Gastrocnemius medialis (tissue), 4 donors: ENCODE measurements at regions not wholly inside any gene's neighbourhood (a gene's known extent, or its start where the extent isn't known, plus 50 kb on each side); places are given as distances from the start of the nearest gene placed in this dataset.

ENCODE experiments used
- ATAC-seq, 2 donors: fragments of 150-250 bp; one replicate each; pipeline ENCODE4 v1.9.1; 2016
- DNase-seq, 2 donors: peaks; one replicate each; pipeline ENCODE4 v3.0.0-alpha.2; 2019
- H3K27ac ChIP-seq, 4 donors: fragments of 200-600 bp; sonication (generic); 1 replicate in 1 of 4; 2 replicates in 3 of 4; pipeline ENCODE4 v1.5.1; 2016 to 2018; ENCODE audit warnings: mild to moderate bottlenecking in 2 of 4, moderate library complexity in 1 of 4
- H3K27me3 ChIP-seq, 3 donors: fragments of 200-600 bp; sonication (generic) in 2 of 3; 1 replicate in 1 of 3; 2 replicates in 2 of 3; pipeline versions ENCODE4 v1.5.1 to v1.6.0; 2016 to 2019; ENCODE audit warnings: mild to moderate bottlenecking in 1 of 3, moderate library complexity in 1 of 3
- H3K36me3 ChIP-seq, 2 donors: fragments of 200-600 bp; sonication (generic) in 1 of 2; one replicate each; pipeline ENCODE4 v1.5.1; 2017 to 2018
- H3K4me1 ChIP-seq, 2 donors: fragments of 200-600 bp; sonication (generic) in 1 of 2; one replicate each; pipeline ENCODE4 v1.5.1; 2016 to 2017; ENCODE audit warnings: mild to moderate bottlenecking in 2 of 2
- H3K4me3 ChIP-seq, 4 donors: fragments of 200-600 bp; sonication (generic) in 3 of 4; 1 replicate in 1 of 4; 2 replicates in 3 of 4; pipeline ENCODE4 v1.5.1; 2016 to 2019; ENCODE audit warnings: mild to moderate bottlenecking in 2 of 4
- H3K9me3 ChIP-seq, 3 donors: fragments of 200-600 bp; sonication (generic) in 2 of 3; 1 replicate in 1 of 3; 2 replicates in 2 of 3; pipeline ENCODE4 v1.5.1; 2016 to 2019
- CTCF ChIP-seq, 5 experiments: fragments of 450-650 bp in 3 of 5; fragments of 200-600 bp in 2 of 5; sonication (generic) in 2 of 5; IDR thresholded peaks in 4 of 5; conservative IDR thresholded peaks in 1 of 5; 1 replicate in 4 of 5; 2 replicates in 1 of 5; pipeline ENCODE4 v1.5.1; 2016 to 2019; ENCODE audit warnings: antibody characterized with exemption in 5 of 5, mild to moderate bottlenecking in 3 of 5, moderate library complexity in 3 of 5
- POLR2A ChIP-seq, 2 donors: fragments of 450-650 bp; IDR thresholded peaks; one replicate each; pipeline ENCODE4 v1.6.1; 2017; ENCODE audit warnings: antibody characterized with exemption in 2 of 2, mild to moderate bottlenecking in 2 of 2, moderate library complexity in 2 of 2
- in situ Hi-C, 4 donors: fragments of 200-750 bp; cut with MboI; loops; one replicate each; pipeline versions ENCODE4 v1.15.0 to v1.8.0; 2017; ENCODE audit warnings: low sequenced_read_pairs in 4 of 4
- intact Hi-C: fragments of 100-400 bp; cut with DNase I; formaldehyde crosslinking; loops from one replicate; pipeline ENCODE4 v1.15.1; 2023; ENCODE audit warnings: low total_unique reads

GRCh38 chr9:31730398-31730797 lies 654.0 kb upstream of the ACO1 start:
- Histone ChIP-seq H3K4me1 (no peaks in the 10 kb centered on the region), H3K27ac (no peak overlapping the region), H3K4me3 (no peak overlapping the region), H3K27me3 (no peaks in the 10 kb centered on the region), H3K9me3 (no peaks in the 10 kb centered on the region), H3K36me3 (no peaks in the 10 kb centered on the region)
- in situ Hi-C loops = no loop called here
- TF ChIP-seq CTCF (IDR thresholded peaks at IDR 0.05 in 4 of 5, conservative IDR thresholded peaks at IDR 0.05 in 1 of 5) (no peak), POLR2A (IDR thresholded peaks at IDR 0.05) (no peak)
- no peak for ATAC-seq
- intact Hi-C loops = no loop called here
- DNase-seq = no peak

- no peak for ATAC-seq
- DNase-seq = no peak
- no peak for TF ChIP-seq POLR2A (IDR thresholded peaks at IDR 0.05)
- TF ChIP-seq CTCF (IDR thresholded peaks at IDR 0.05 in 4 of 5, conservative IDR thresholded peaks at IDR 0.05 in 1 of 5) = no peak
- Histone ChIP-seq H3K4me1 (no peaks in the 10 kb centered on the region), H3K27ac (no peak overlapping the region), H3K9me3 (no peaks in the 10 kb centered on the region), H3K27me3 (no peaks in the 10 kb centered on the region), H3K36me3 (no peaks in the 10 kb centered on the region), H3K4me3 (no peak overlapping the region)
- intact Hi-C loops = no loop called here
- in situ Hi-C loops = no loop called here
Observed at GRCh38 chr9:31733166-31733565, 651.3 kb upstream of the ACO1 start.

GRCh38 chr9:31736581-31737179 lies 647.8 kb upstream of the ACO1 start:
- intact Hi-C loops = no loop called here
- no peak for ATAC-seq
- no peaks in the 10 kb centered on the region for H3K27me3 ChIP-seq
- H3K4me3 ChIP-seq = no peak overlapping the region
- no peaks in the 10 kb centered on the region for H3K4me1 ChIP-seq
- no peak for TF ChIP-seq POLR2A (IDR thresholded peaks at IDR 0.05)
- TF ChIP-seq CTCF (IDR thresholded peaks at IDR 0.05 in 4 of 5, conservative IDR thresholded peaks at IDR 0.05 in 1 of 5) = no peak
- in situ Hi-C loops = no loop called here
- no peaks in the 10 kb centered on the region for H3K36me3 ChIP-seq
- no peak for DNase-seq
- H3K9me3 ChIP-seq = no peaks in the 10 kb centered on the region
- H3K27ac ChIP-seq = no peak overlapping the region

GRCh38 chr9:31740705-31741104 lies 643.7 kb upstream of the ACO1 start:
- TF ChIP-seq CTCF (IDR thresholded peaks at IDR 0.05 in 4 of 5, conservative IDR thresholded peaks at IDR 0.05 in 1 of 5) (no peak), POLR2A (IDR thresholded peaks at IDR 0.05) (no peak)
- Histone ChIP-seq H3K27ac (no peak overlapping the region), H3K4me1 (no peaks in the 10 kb centered on the region), H3K4me3 (no peak overlapping the region), H3K36me3 (no peaks in the 10 kb centered on the region), H3K9me3 (no peaks in the 10 kb centered on the region), H3K27me3 (no peaks in the 10 kb centered on the region)
- intact Hi-C loops = no loop called here
- no peak for DNase-seq
- in situ Hi-C loops = loop anchor here in 1 of 4 donors (10.0 kb wide), 1 partner anchor 56 kb away; no protein-coding TSS in a partner anchor
- ATAC-seq = no peak

GRCh38 chr9:31744589-31744988 lies 639.9 kb upstream of the ACO1 start:
- Histone ChIP-seq H3K27ac (no peak overlapping the region), H3K36me3 (no peaks in the 10 kb centered on the region), H3K4me1 (no peaks in the 10 kb centered on the region), H3K4me3 (no peak overlapping the region), H3K27me3 (no peaks in the 10 kb centered on the region), H3K9me3 (no peaks in the 10 kb centered on the region)
- DNase-seq (no peak), ATAC-seq (no peak)
- intact Hi-C loops = no loop called here
- no peak for TF ChIP-seq POLR2A (IDR thresholded peaks at IDR 0.05)
- TF ChIP-seq CTCF (IDR thresholded peaks at IDR 0.05 in 4 of 5, conservative IDR thresholded peaks at IDR 0.05 in 1 of 5) = no peak
- in situ Hi-C loops = loop anchor here in 1 of 4 donors (10.0 kb wide), 1 partner anchor 60 kb away; no protein-coding TSS in a partner anchor
